Progenitor cell of endocrine pancreas (in vitro differentiated cells): ENCODE measurements at regions not wholly inside any gene's neighbourhood (a gene's known extent, or its start where the extent isn't known, plus 50 kb on each side); places are given as distances from the start of the nearest gene placed in this dataset.
A peak's percentile ranks its signal among the peaks of the same experiment; 100 is the strongest.

Source experiments
- DNase-seq: peaks from one replicate; pipeline ENCODE4 v3.0.0; 2021; ENCODE audit warnings: low spot score; ENCODE audit not compliant: unreplicated experiment
- H3K27ac Mint-ChIP-seq: 2 replicates; pipeline ENCODE4 v1.8.0; 2021; ENCODE audit warnings: mild to moderate bottlenecking, moderate library complexity, mixed read lengths
- H3K27me3 Mint-ChIP-seq: 2 replicates; pipeline ENCODE4 v1.8.0; 2021; ENCODE audit warnings: mixed read lengths
- H3K36me3 Mint-ChIP-seq: 2 replicates; pipeline ENCODE4 v1.8.0; 2022; ENCODE audit warnings: mixed read lengths; ENCODE audit not compliant: insufficient read depth
- H3K4me1 Mint-ChIP-seq: 2 replicates; pipeline ENCODE4 v1.8.0; 2021; ENCODE audit warnings: low read depth, mixed read lengths
- H3K4me3 Mint-ChIP-seq: 2 replicates; pipeline ENCODE4 v1.8.0; 2021; ENCODE audit warnings: low read depth, mild to moderate bottlenecking, moderate library complexity, mixed read lengths
- H3K9me3 Mint-ChIP-seq: 2 replicates; pipeline ENCODE4 v1.8.0; 2021; ENCODE audit warnings: low read depth, mixed read lengths
- CTCF ChIP-seq: fragments of 200-600 bp; sonication (generic); IDR thresholded peaks from one replicate; pipeline ENCODE4 v1.5.0; 2021; ENCODE audit warnings: antibody characterized with exemption, mild to moderate bottlenecking; ENCODE audit not compliant: unreplicated experiment

GRCh38 chr2:6664332-6665061 is 201.2 kb downstream of the CMPK2 start:
- no peaks in the 10 kb centered on the region for H3K9me3 Mint-ChIP-seq
- no peaks in the 10 kb centered on the region for H3K36me3 Mint-ChIP-seq
- H3K4me1 Mint-ChIP-seq, result no peaks in the 10 kb centered on the region
- H3K4me3 Mint-ChIP-seq, result no peak overlapping the region
- no peak overlapping the region for H3K27ac Mint-ChIP-seq
- no peak for TF ChIP-seq CTCF
- DNase-seq, result no peak
- peaks cover 3% of the 10 kb centered on the region for H3K27me3 Mint-ChIP-seq

- peak overlapping the region; percentile 29 for H3K27ac Mint-ChIP-seq
- no peak overlapping the region for H3K4me3 Mint-ChIP-seq
- peaks cover 3% of the 10 kb centered on the region for H3K27me3 Mint-ChIP-seq
- no peak for DNase-seq
- H3K36me3 Mint-ChIP-seq, result no peaks in the 10 kb centered on the region
- no peak for TF ChIP-seq CTCF
- no peaks in the 10 kb centered on the region for H3K9me3 Mint-ChIP-seq
- H3K4me1 Mint-ChIP-seq, result no peaks in the 10 kb centered on the region
Observed at GRCh38 chr2:6665093-6666045, 200.3 kb downstream of the CMPK2 start.

- no peak for TF ChIP-seq CTCF
- Mint-ChIP-seq H3K27ac (no peak overlapping the region), H3K4me3 (no peak overlapping the region), H3K27me3 (peaks cover 3% of the 10 kb centered on the region), H3K4me1 (no peaks in the 10 kb centered on the region), H3K36me3 (no peaks in the 10 kb centered on the region), H3K9me3 (no peaks in the 10 kb centered on the region)
- DNase-seq, result no peak
Observed at GRCh38 chr2:6667326-6667725, 198.4 kb downstream of the CMPK2 start.

GRCh38 chr2:6671913-6672312 is 193.8 kb downstream of the CMPK2 start:
- Mint-ChIP-seq H3K27me3 (no peaks in the 10 kb centered on the region), H3K4me3 (no peak overlapping the region), H3K36me3 (no peaks in the 10 kb centered on the region), H3K4me1 (no peaks in the 10 kb centered on the region), H3K9me3 (no peaks in the 10 kb centered on the region), H3K27ac (no peak overlapping the region)
- no peak for DNase-seq
- no peak for TF ChIP-seq CTCF

- Mint-ChIP-seq H3K27ac (no peak overlapping the region), H3K36me3 (no peaks in the 10 kb centered on the region), H3K27me3 (no peaks in the 10 kb centered on the region), H3K4me1 (peaks cover under 1% of the 10 kb centered on the region), H3K4me3 (no peak overlapping the region), H3K9me3 (no peaks in the 10 kb centered on the region)
- no peak for DNase-seq
- no peak for TF ChIP-seq CTCF
Observed at GRCh38 chr2:6674381-6674780, 191.3 kb downstream of the CMPK2 start.
